ENCODE measurements at regions not wholly inside any gene's neighbourhood (a gene's known extent, or its start where the extent isn't known, plus 50 kb on each side); places are given as distances from the start of the nearest gene placed in this dataset.

GRCh38 chr2:3115301-3116042, 262.1 kb downstream of the EIPR1 start:
- DNase-seq (ENCODE audit: low read depth, low spot score), result no peak

DNA sequence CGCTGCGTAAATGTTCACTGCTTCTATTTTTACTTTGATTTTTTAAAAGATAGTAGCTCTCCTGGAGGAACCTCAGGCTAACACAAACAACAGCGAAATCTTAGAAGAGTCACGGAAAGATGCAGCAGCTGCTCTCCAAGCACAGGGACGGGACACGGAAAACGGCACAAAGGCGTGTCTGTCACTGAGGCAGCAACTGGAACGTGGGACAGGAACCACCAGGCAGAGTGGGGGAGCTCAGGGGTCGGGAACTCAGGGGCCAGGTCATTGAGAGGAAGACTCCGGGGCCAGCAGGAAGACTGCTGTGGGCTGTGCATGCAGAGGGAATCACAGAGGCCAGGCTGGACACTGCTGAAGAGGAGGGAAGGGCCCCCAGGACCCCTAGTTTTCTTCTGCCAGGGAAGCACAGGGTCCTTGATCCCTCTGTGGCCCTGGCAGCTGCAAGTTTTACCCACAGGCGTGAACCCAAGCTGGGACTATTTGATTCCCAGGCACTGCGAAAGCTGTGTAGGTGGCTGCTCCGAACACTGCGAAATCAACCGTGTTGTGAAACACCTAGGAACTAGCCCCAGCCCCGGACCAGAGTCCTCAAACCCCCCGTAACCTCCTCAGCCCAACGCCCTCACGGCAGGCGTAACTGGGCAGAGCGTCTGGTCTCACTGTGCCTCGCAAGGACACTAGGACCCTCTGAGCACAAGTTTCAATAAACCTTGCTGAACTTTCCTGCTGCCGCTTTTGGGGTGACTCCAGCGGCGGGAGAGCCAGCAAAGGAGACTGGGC, 263.0 kb downstream of the EIPR1 start:
- no peak for DNase-seq (ENCODE audit: low read depth, low spot score)

DNA sequence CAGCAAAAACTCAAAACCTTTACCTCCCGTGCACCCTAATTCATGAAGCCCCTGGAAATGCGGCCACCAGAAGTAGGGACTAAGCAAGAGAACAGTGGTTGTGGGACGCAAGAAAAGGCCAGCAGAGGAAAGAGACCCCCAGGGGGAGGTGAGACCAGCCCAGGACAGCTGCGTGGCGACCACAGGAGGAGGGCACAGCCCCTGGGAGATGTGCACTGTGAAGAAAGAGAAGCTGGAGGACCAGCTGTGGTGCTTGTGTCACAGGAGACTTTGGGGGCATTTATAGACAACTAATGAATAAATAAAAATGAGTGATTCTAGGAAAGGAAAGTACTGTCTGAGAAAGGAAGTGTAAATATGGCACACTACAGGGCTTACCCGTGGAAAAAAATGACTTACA, 263.8 kb downstream of the EIPR1 start:
- no peak for DNase-seq (ENCODE audit: low read depth, low spot score)

- no peak for DNase-seq (ENCODE audit: low read depth, low spot score)
Observed at GRCh38 chr2:3113122-3113521, 264.5 kb downstream of the EIPR1 start.

DNA sequence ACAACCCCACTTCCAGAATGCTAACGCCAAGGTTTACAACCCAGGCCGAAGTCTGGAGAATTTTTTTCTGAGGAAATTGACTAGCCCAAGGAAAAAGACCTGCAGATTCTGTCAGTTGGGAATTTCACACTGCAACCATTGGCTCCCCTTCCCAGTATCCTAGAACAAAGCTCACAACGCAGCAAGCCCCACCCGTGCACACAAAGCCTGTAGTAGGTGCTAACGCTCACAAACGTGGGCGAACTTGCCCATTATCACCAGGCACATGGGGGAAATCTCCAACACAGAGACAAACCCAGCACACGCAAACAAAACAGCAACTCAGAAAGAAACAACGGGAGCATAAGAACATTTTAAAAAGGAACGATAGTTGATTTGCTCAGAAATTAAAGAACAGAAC, 265.1 kb downstream of the EIPR1 start:
- no peak for DNase-seq (ENCODE audit: low read depth, low spot score)

- DNase-seq (ENCODE audit: low read depth, low spot score), result no peak
Observed at GRCh38 chr2:3112131-3112530, 265.5 kb downstream of the EIPR1 start.

GRCh38 chr2:3110994-3111666, 266.5 kb downstream of the EIPR1 start:
- no peak for DNase-seq (ENCODE audit: low read depth, low spot score)

GRCh38 chr2:3110555-3110954, 267.1 kb downstream of the EIPR1 start:
- DNase-seq (ENCODE audit: low read depth, low spot score), result no peak

- no peak for DNase-seq (ENCODE audit: low read depth, low spot score)
Observed at GRCh38 chr2:3108710-3109702, 268.6 kb downstream of the EIPR1 start.

- DNase-seq (ENCODE audit: low read depth, low spot score), result no peak
Observed at GRCh38 chr2:3108105-3108504, 269.5 kb downstream of the EIPR1 start.

DNA sequence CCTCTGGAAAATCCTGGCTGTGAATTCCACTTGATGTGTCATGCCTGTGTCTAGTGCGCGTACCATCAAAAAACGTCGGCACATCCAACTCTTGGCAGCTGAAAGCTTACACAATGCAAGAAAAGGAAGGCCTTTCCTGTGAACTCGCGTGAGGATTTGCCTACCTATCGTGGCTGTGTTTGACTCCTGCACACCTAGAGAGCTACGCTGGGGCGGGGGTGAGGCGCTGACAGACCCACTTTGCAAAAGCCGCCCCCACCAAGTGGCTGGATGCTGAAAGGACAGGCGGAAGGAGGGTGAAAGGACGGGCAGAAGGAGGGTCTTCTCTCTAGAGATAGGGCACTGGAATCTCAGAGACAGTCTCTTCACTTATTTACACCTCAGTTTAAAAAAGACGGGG, 270.1 kb downstream of the EIPR1 start:
- DNase-seq (ENCODE audit: low read depth, low spot score), result no peak

DNA sequence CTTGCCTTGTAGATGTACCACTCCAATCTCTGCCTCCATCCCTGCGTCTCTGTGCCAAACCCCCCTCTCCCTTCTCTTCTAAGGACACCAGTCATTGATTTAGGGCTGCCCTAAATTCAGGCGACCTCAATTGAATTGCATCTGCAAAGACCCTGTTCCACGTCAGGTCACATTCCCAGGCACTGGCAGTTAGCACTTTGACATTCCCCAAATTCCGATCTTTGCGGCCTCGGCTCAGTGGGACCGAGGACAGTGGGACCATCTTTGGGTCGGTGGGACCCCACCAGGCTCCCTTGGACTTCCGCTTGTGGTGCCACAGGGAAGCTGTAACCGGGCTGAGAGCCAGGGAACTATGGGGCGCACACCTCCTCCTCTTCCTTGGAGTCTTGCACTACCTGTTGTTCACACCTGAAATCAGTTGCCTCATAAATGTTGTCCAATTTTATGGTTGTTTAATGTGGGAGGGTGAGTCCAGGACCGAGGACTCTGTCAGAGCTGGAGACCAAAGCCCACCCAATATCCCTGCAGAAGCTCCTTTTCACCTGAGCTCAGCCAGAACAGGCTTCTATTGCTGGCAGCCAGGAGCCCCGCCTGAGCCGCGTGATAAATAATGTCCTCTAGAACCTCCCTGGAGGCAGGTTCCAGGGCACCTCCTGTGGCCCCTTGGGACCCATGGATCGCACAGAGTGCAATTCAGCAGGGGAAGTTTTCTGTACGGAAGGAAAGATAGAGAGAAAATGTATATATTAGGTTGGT, 271.6 kb downstream of the EIPR1 start:
- peak; percentile 72 for DNase-seq (ENCODE audit: low read depth, low spot score)

GRCh38 chr2:3104958-3105813, 272.4 kb downstream of the EIPR1 start:
- peak; percentile 56 for DNase-seq (ENCODE audit: low read depth, low spot score)

DNA sequence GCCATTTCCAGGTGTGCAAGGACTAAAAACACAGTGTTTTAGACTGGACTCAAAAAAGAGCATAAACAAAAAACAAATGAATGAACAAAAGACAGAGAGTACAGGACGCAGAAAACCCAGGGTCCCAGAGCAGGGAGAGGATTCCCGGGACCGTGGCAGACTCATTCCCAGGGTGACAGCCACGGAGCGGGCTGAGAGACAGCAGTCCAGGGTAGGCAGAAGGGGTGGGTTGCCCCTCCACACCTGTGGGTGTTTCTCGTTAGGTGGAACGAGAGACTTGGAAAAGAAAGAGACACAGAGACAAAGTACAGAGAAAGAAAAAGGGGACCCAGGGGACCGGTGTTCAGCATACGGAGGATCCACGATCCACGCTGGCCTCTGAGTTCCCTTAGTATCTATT, 273.4 kb downstream of the EIPR1 start:
- no peak for DNase-seq (ENCODE audit: low read depth, low spot score)

DNA sequence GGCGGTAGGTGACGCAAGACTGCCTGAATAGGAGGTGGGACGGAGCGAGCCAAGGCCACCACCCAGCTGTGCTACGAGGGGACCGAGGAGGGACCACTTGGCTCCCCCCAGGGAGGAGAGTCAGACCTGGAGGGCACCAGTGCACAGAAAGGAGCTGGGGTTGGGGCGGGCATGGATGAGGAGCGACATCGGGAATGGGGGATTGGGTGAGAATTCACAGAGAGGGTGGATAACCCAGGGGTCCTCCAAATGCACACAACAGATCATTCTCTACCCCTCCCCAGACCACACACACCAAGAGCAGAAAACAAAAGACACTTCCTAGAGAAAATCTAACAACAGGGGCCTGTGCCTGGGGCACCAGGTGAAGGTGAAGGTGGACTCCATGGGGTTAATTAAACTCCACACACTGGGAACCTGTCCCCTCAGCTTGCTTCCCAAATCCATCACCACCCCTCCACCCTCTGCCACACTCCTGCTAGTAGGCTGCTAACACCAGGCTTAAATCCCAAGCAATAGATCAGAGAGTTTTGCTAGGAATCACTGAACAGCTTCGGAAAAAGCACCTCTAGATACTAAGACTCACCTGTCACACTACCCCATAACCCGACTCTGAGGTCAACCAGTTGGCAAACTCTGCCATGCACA, 274.6 kb downstream of the EIPR1 start:
- no peak for DNase-seq (ENCODE audit: low read depth, low spot score)

DNA sequence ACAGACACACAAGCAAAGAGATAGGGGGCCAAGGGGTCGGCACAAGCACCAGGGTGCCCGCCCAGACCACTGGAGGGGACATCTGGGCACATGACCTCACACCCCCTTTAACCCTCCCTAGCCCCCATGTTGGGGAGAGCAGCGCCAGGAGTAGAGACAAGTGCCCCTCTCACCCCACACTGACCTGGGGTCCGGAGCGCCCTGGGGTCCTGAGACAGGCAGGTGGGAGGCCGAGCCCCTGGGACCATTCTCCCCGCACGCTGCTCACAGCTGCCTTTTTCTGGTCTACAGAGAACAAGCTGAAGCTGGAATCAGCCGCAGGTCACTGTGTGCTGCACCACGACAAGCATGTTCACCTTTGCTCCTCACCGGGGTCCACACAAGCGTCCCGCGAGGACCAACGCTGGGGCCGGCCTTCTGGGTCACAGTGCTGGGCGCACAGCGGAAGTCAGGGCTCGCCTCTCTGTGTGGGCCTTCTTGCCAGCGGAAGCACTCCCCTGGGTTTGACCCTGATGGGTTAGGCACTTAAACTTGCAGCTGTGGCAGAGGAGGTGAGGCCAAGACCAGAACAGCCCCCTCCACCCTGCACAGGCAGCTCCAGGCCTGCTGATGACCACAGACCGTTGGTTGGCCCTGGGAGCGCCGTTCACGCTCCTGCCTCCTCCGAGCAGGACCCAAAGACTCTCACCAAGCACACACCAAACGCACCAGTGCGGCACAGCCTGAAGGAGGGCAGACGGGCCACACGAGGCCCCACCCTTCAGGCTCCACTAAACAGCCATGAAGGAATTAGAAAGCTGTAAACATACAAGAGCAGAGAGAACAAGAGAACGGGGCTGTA, 275.3 kb downstream of the EIPR1 start:
- peak; percentile 61 for DNase-seq (ENCODE audit: low read depth, low spot score)

GRCh38 chr2:3101016-3101942, 276.3 kb downstream of the EIPR1 start:
- peak; percentile 65 for DNase-seq (ENCODE audit: low read depth, low spot score)
